ENCODE measurements at regions not wholly inside any gene's neighbourhood (a gene's known extent, or its start where the extent isn't known, plus 50 kb on each side); places are given as distances from the start of the nearest gene placed in this dataset.
A peak's percentile ranks its signal among the peaks of the same experiment; 100 is the strongest.

DNA sequence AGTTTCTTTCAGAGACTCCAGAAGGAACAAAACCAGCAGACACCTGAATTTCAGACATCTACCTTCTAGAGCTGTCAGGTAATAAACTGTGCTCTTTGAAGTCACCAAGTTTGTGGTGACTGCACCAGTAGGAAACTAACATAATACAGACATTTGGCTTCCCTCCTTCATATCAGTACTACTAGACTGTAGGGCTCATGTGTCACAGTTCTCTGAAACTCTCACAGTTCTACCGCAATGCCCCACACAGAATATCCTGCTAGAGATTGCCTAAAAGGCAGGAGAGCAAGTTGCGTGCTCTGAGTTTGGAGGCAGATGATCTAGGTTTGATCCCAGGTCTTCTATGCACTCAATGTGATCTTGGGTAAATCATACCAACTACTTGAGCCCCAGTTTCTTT is 205.0 kb upstream of the LRFN2 start:
- DNase-seq: no peak

DNA sequence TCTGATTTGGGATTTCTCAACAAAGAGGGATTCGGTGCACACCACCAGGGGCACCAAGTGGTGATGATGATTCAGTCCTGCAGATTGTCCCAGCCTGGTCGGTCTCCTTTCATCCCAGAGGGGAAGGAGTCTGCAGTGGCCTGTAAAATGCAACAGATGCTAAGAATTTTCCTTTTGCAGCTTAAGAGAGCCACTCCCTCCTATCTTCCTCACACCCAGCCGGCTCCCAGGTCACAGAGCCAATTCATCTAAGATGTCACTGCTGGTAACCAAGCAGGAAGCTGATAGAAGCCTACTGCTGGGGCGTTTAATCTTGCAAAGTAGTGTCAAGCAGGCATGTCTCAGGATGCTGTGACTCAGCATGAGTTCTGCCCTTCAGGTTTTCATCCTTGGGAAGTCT is 203.8 kb upstream of the LRFN2 start:
- DNase-seq: no peak

DNA sequence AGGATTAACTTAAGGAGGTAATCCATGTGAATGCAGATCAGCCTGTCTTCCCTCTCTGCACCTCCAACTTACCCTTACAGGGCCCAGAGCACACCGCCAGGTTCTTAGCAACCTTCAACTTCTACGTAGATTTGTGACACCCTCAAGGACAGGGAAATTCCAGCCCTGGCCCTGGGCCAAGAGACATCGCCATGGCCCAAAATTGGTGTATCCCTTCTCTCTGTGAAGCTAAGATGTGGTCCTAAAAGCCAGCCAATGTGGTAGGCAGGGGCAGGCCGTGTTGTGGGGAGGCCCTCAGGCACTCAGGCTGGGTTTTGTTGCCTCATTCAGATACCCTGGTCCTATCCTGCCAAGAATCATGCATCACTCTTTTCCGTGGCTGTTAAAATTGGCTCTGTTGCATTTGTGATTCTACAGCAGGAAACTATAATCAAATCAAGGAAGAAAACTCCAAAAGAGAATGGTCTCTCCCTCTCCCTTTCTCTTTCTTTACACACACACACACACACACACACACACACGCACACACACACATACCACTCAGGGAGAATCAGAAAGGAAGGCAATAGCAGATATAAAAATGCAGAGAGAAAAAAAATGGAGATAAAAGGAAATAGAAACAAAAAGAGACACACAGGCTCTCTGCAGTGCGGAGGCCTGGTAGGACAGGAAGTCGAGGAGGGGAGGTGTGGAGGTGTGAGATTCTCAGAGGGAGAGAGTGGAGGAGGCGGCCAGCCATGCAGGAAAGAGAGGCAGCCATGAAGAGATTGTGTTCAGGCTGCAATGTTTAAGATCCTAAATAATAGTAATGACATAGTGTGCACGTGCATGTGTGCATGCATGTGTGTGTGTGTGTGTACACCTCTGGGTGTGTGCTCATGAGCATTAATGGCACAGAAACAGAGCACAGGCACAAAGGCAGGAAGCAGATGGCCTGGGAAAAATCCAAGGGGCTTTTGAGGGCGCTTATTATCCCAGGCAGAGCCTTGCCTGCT is 201.8 kb upstream of the LRFN2 start:
- DNase-seq: no peak

DNA sequence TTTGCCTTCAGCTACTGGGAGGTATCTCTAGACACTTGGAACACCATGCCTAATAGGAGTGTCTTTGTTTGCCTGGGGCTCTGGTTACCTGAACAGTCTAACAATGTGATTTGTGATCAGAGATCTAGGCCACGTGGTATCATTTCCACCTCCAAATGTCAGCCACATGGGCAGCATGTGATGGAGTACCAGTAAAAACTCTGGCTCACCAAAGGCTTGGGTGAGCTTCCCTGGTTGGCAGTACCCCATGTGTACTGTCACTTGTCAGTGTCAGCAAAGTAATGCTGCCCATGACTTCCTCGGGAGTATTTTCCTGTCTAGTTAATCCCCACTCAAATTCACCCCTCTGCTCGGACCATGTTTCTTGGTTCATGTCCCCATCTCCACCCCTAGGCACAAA is 195.2 kb upstream of the LRFN2 start:
- DNase-seq: no peak

DNA sequence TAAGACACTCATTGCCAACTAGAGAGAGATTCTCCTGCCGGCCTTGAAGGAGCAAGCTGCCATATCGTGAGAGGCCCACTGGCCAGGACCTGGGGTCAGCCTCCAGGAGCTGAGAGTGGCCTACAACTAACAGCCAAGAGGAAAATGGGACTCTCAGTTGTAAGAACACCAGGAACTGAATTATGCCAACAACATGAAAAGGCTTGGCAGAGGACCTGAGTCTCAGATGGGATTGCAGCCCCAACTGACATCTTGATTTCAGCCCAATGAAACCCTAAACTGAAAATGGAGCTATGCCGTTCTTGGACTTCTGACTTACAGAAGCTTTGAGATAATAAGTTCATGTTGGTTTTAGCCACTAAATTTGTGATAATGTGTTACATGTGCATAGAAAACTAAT is 193.5 kb upstream of the LRFN2 start:
- DNase-seq: no peak

DNA sequence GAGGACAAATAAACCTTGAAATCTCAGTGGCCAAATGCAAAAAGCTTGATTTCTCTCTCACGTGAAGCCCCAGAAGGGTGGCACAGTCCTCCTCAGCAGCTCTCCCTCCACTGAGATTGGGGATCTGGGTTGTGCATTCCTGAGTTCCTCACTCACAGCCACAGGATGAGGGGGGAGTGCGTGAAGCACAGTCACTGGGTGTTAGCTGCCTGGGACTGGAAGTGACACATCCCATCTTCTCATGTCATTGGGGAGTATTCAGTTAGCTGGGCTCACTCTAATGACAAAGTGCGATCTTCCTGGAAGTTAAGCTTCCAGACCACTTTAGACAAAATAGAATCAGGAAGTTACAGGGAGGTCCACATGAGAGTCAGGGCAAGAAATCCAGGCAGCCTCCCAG is 192.2 kb upstream of the LRFN2 start:
- no peak for DNase-seq

DNA sequence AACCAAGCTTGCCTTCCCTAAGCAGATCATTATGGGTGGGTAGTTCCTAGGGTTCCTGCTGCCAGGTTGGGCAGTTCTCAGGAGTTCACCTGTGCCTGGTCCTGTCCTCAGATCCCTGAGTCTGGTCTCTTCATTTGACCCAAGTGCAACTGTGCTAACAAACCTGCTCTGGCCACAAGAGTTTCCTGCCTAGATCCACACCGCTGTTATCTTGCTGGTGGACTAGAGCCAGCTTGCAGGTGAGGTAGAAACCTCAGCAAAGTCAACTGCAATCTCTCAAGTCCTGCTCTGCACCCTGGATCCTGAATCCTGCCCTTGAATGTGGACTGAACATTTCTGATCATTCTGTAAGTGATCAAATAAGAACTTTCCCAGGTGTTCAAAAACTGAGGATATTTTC is 191.8 kb upstream of the LRFN2 start:
- DNase-seq: no peak

DNA sequence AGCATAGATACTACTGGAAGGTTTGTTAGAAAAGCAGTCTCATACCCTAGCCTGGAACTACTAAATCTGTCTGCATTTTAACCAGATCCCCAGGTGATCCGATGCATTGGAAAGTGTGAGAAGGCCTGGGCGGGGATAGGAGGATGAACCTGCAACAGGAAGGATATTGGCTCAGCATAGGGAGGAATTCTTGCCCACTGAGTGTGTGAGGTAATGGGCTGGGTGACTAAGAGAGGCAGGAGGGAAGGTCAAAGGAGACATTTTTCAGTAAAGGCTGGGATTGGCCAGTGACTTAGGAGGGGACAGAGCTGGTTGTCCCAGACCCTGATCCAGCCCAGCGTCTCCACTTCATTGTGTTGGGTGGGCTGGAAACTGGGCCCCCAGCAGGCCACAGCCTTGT is 191.0 kb upstream of the LRFN2 start:
- DNase-seq: no peak

DNA sequence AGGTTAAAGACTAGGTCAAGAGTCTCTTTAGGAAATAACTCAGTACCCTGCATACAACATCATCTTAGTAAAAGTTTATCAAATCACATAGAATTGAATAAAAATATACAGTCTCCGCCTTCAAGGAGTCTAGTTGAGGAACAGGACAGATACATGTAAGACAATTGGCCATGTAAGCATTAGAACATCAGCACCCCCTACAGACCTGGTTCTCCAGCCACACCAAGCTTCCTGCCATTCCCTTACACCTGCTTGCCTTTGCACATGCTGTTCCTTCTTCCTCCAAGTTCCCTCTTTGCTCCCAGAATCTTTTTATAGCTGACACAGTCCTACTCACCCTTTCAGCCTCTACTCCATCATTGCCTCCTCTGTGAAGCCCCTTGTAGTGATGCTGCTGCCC is 187.8 kb upstream of the LRFN2 start:
- DNase-seq: peak; percentile 19

DNA sequence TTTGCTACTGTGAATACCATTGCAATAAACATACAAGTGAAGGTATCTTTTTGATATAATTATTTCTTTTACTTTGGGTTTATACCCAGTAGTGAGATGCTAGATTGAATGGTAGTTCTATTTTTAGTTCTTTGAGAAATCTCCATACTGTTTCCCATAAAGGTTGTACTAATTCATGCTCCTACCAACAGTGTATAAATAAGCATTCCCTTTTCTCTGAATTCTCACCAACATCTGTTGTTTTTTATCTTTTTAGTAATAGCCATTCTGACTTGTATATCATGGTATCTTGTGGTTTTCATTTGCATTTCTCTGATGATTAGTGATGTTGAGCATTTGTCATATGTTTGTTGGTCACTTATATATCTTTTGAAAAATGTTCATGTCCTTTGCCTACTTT is 183.6 kb upstream of the LRFN2 start:
- no peak for DNase-seq

DNA sequence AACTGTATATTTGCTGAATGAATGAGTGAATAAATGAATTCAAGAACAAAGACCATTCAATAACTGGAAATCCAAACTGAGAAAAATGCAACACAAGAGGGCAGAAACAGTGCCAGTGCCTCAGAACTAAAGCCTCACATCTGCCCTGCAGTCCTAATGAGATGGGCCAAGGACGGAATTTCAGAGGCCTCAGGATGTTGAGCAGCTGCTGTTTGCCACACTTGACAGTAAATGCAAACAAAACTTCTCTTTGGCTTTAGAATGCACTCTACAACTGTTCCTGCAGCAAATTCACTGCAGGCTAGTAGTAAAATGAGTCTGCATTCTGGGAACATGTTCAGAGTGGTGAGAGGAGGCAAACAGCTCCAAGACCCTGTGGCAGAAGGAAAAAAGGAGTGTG is 177.6 kb upstream of the LRFN2 start:
- DNase-seq: no peak

DNA sequence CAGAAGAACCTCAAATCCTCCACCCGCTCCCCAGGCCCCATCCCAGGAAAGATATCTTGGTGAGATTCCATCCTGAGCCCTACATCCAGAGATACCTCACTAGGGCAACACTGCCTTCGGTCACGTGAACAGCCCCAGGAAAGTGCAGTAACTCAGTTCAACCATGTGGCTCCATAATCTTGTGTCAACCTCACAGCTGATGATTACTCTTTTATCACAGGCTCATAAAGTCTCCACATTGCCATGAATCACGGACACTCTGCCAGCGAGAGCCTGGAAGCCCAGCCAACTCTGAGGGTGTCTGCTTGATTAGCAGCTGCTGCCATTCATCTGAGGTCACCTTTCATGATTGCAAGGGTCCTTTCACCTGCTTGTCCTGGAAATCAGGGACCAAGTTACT is 175.8 kb upstream of the LRFN2 start:
- no peak for DNase-seq

DNA sequence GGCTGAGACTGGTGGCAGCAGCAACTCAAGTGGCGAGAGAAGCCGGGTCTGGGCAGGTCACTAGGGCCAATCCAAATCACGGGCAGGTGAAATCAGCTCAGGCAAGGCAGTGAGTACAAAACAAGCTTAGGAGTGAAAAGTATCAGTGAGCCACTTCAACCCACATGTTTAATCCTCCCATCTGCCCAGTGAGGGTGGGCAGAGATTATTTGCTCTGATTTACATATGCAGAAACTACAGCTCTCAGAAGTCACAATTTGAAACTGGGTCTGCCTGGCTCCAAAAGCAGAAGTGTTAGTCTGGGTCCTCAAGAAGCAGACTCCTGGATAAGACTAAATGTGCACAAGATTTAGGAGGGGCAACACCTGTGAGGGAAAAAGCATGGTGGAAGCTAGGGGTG is 173.7 kb upstream of the LRFN2 start:
- no peak for DNase-seq

DNA sequence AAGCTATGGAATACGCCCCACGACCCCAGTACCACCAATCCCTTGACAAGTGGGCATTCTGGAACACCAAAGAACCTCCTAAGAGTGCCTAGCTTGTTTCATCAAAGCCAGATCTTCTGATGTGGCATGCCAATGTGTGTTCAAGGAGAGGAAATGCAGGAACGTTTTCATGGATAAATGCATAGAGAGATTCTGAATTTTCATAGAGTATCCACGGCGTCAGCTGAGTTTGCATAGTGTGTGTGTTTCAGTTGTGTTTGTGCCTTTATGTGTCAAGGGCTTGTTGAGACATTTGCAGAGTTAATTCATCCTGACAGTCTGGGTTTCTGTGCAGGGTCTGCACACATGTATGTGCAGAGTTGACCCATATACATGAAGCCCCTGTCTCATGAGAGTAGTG is 172.7 kb upstream of the LRFN2 start:
- no peak for DNase-seq

DNA sequence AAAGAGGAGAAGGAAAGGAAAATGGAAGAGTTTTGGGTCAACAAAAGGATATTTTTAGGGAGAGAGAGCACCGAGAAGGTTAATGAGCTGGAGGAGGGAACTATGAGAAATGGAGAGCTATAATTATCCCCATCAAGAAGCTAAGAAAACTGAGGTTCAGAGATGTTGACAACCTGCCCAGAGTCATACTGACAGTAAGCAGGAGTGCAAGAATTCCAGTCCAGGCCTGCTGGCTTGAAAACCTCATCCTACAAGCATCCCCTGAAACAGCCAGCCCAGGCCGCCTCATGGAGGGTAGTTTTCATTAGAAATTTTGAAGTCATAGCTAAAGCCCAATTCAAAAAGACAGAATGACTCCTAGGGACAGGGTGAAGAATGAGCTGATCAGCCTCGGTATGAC is 172.1 kb upstream of the LRFN2 start:
- DNase-seq: no peak

DNA sequence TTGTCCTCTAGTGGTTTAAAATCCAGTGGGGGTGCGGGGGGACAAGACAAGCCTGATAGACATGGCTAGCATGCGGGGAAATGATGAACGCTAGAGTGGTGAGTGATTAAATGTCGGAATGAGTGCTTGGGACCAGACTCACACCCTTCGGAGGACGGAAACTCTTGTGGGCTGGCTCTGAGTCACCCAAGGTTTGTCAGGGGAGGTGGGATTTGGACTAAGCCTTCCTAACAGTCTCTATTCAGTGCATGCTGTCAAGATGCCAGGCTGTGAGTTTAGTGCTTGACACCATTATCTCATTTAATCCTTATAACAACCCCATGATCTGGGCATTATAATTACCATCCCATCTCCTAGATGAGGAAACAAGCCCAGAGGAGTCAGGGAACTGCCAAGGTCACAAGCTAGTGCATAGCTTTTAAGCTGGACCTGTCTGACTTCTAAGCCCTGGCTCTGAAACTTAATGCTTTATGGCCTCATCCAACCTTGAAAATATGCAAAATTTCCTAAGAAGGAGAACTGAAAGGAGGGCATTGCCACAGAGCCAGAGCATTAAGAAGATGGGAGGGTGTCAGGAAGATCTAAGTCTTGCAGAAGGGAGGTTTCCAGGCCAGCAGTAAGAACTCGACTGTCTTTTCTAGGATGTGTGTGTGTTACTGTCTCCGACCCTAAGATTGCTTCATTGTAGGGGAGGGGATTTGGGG is 168.7 kb upstream of the LRFN2 start:
- no peak for DNase-seq

DNA sequence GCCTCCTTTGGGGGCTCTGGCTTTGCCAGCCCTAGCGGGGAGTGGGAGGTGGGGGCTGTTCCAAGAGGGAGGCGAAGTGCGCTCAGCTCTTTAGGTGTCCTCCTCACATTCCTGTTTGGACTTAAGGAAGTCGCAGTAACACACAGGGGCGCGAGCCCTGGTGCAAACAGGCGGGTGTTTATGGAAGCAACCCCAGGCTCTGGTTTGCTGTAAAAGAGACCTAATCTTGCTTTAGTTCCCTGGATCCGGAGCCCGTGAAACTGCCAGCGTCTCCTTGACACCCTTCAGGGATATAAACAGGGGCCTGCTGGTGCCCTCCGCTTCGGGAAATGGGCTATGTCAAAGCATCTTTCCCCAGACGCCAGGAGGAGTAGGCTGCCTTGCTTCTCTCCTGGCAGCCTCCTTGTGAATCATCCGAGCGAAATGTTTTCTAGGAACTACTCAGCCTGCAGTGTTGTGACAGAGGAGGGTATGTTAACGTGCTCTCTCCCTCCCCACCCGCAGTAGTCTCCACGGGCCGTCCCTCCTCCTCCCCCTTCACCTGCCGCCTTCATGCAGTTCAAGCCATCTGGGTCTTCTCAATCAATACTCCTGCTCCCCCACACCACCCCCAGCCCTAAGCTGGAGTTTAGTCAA is 168.0 kb upstream of the LRFN2 start:
- DNase-seq: no peak

DNA sequence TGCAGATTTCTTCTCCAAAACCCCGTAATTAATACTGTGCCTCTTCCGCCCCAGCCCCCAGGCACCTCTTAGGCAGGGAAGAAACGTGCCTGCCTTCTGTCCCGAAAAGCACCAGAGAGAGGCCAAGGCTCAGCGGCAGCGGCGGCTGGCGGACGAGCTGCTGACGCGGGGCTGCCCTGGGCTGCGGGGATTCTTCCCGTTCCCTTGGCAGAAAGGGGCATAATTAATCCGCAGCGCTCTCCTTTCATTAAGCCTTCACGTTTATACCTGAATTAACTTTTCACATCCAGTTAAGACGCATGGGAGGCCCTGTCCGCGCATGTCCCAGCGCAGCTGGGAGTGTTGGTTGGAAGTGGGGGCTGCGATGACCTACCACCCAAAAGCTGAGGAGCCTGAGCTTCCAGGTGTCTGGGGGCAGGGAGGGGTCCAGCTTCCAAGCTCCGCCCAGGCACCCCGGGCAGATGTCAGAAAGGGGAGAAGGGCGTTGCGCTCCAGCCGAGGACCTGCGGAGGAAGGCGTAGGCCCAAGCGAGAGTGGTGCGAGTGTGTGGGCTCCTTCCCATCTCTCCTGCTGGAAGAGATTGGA is 167.4 kb upstream of the LRFN2 start:
- DNase-seq: no peak

DNA sequence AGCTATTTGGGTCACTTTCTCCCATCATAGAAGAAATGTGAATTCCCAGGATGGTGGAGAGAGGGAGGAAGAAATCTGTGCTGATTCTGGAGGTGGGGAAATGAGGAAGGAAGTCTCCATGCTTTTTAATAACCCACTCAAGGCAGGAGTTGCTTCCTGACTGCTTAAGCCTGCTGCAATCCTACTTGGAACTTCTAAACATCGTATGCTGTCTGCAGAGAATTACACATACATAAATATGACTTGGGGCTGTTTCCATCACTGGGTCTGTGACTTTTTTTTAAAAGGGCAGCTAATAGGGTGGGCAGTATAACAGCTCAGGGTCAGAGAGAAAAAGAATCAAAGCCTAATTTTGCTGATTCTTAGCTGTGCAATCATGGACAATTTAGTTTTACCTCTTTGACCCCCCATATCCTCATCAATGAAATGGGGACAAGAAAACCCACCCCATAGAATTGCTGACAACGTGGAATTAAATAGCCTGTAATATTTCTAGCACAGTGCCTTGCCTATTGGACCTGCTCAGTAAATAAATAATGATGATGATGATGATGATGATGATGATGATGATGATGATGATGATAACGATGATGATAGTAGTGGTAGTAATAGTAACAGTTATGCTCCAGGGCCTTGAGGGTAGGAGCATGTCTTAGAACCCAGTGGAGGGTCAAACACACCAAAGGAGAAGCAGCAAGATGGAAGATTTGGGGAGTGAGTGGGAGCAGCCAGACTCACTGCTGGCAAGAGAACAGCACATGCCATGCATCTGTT is 166.7 kb upstream of the LRFN2 start:
- no peak for DNase-seq

DNA sequence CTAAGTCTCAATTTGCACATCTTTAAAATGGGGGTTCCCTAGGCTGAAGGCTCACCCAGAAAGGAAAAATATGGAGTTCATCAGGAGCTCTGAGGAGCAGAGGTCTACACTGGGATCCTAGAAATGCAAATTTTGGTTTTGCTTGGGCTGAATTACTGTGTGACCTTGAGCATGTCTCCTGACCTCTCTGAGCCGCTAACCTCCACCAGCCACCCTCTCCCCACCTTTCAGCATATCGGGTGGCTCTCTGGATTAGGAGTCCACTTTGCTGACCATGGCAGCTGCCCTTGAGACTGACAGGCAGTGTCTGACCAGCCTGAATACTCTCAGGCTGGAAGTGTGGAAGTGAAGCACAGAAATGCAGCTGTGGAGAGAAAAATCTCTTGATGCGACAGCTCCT is 165.9 kb upstream of the LRFN2 start:
- no peak for DNase-seq

DNA sequence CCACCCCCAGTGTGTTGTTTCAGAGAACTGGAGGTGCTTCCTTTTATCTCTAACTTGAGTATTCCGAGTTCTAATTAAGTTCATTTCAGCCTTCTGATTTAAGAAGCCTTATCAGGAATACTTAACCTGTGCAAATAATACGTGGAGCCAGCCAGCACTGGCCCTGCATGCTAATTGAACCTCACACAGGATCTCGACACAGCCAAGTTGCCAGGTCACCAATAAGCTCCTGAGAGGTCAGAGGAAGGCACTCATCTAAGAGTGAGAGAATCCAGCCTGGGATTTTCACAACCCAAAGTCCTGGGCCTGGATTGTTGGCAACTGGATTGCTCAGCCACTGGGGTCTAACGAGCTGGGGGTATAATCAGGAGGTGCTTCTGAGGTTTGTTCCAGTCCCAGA is 157.7 kb upstream of the LRFN2 start:
- no peak for DNase-seq

DNA sequence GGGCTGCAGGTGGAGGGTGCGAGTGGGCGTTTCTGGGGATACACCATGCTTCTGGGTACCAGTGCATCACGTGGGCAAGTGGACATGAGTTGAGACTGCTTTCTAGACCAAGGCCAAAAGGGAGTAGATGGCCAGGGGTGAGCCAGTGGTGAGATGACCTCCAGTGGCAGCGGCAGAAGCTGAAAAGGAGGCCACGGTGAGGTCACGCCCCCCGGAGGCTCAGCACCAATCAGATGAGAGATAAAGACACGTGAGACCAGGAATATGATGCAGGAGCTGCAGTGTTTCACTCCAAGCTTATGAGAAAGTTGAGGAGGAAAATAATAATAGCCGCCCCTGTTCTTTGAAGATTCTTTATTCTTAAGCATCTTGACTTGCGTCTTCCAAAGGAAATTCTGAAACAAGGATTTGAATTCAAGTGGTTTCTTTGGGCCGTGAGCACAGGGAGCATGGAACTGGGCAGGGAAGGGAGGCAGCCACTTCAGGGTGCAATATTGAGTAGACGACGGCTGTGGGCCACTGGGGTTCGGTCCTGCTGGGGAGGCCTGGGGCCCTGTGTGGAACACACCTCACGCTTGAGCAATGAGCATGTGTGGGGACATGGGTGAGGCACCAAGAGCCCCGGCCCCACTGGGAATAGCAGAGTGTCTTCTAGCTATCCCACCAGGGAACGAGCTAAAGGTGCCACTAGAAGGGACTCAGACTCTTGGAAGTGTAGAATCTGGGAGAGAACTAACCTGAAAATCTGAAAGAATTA is 156.7 kb upstream of the LRFN2 start:
- DNase-seq: no peak
